ENCODE measurements at regions not wholly inside any gene's neighbourhood (a gene's known extent, or its start where the extent isn't known, plus 50 kb on each side); places are given as distances from the start of the nearest gene placed in this dataset.

- Histone ChIP-seq H4K20me1 (ENCODE audit: control insufficient read depth, insufficient read depth, low read depth, low read length) (no peaks in the 10 kb centered on the region), H3K36me3 (ENCODE audit: control insufficient read depth, low read length) (no peaks in the 10 kb centered on the region), H3K79me2 (ENCODE audit: control insufficient read depth, low read length) (no peaks in the 10 kb centered on the region), H3K4me2 (ENCODE audit: low read length) (no peak overlapping the region), H3F3A (ENCODE audit: control insufficient read depth, insufficient read depth) (no peaks in the 10 kb centered on the region), H3K9me3 (ENCODE audit: control insufficient read depth, insufficient read depth, low read length) (no peaks in the 10 kb centered on the region), H3K27me3 (ENCODE audit: control insufficient read depth, low read length) (no peaks in the 10 kb centered on the region), H3K9me2 (replicated peaks; ENCODE audit: control insufficient read depth, low read length) (no peaks in the 10 kb centered on the region), H3K4me3 (ENCODE audit: low read length) (no peak overlapping the region), H3K27ac (ENCODE audit: low read depth, low read length) (no peak overlapping the region), H3K4me1 (ENCODE audit: control insufficient read depth, low read length) (no peaks in the 10 kb centered on the region)
- TF ChIP-seq, protein P1, sequence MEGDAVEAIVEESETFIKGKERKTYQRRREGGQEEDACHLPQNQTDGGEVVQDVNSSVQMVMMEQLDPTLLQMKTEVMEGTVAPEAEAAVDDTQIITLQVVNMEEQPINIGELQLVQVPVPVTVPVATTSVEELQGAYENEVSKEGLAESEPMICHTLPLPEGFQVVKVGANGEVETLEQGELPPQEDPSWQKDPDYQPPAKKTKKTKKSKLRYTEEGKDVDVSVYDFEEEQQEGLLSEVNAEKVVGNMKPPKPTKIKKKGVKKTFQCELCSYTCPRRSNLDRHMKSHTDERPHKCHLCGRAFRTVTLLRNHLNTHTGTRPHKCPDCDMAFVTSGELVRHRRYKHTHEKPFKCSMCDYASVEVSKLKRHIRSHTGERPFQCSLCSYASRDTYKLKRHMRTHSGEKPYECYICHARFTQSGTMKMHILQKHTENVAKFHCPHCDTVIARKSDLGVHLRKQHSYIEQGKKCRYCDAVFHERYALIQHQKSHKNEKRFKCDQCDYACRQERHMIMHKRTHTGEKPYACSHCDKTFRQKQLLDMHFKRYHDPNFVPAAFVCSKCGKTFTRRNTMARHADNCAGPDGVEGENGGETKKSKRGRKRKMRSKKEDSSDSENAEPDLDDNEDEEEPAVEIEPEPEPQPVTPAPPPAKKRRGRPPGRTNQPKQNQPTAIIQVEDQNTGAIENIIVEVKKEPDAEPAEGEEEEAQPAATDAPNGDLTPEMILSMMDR (IDR thresholded peaks at IDR 0.05; ENCODE audit: low read depth, low read length, poor library complexity, severe bottlenecking): no peak
- no peak for TF ChIP-seq EZH2phosphoT487 (IDR thresholded peaks at IDR 0.05; ENCODE audit: borderline replicate concordance, low read length)
Observed at GRCh38 chr21:36557316-36557715, 77.4 kb upstream of the CLDN14 start.

- Histone ChIP-seq H3K4me2 (ENCODE audit: low read length) (no peak overlapping the region), H3K9me2 (replicated peaks; ENCODE audit: control insufficient read depth, low read length) (no peaks in the 10 kb centered on the region), H3K36me3 (ENCODE audit: control insufficient read depth, low read length) (no peaks in the 10 kb centered on the region), H3K27ac (ENCODE audit: low read depth, low read length) (no peak overlapping the region), H3F3A (ENCODE audit: control insufficient read depth, insufficient read depth) (no peaks in the 10 kb centered on the region), H3K9me3 (ENCODE audit: control insufficient read depth, insufficient read depth, low read length) (no peaks in the 10 kb centered on the region), H3K4me3 (ENCODE audit: low read length) (no peak overlapping the region), H4K20me1 (ENCODE audit: control insufficient read depth, insufficient read depth, low read depth, low read length) (no peaks in the 10 kb centered on the region), H3K27me3 (ENCODE audit: control insufficient read depth, low read length) (no peaks in the 10 kb centered on the region; the same call in 1 of the 2 replicates), H3K79me2 (ENCODE audit: control insufficient read depth, low read length) (no peaks in the 10 kb centered on the region), H3K4me1 (ENCODE audit: control insufficient read depth, low read length) (no peaks in the 10 kb centered on the region)
- TF ChIP-seq, protein P1 (IDR thresholded peaks at IDR 0.05; ENCODE audit: low read depth, low read length, poor library complexity, severe bottlenecking): no peak
- no peak for TF ChIP-seq EZH2phosphoT487 (IDR thresholded peaks at IDR 0.05; ENCODE audit: borderline replicate concordance, low read length)
Observed at GRCh38 chr21:36560933-36561575, 81.1 kb upstream of the CLDN14 start.

DNA sequence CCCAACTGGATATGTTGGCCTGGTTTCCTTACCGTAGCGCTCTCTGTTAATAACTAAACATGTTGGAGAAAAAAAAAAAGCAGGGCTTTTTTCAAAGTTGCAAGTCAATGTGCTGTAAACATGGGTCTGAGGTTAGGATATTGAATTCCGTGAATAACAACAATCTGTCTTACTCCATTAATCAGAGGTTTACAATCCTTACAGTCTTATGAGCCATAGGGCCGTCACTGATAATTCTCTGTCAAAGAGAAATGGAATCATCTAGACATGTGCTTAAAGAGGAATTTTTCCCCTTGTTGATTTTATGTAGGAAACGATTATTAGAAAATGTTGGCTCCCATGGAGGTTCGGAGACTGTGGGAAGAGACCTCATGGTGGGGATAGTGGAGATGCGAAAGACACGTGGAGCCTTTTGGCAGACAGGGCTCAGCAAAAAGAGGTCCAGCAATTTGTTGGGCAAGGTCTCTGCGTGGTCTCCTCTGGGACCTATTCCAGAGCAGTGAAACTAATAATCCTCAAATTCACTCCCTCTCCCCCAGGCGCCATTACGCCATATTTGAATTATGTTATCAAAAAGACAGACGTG, 83.5 kb upstream of the CLDN14 start:
- H3K4me1 ChIP-seq (ENCODE audit: control insufficient read depth, low read length): no peaks in the 10 kb centered on the region
- no peaks in the 10 kb centered on the region; the same call in 1 of the 2 replicates for H3K27me3 ChIP-seq (ENCODE audit: control insufficient read depth, low read length)
- H3K27ac ChIP-seq (ENCODE audit: low read depth, low read length): no peak overlapping the region
- TF ChIP-seq, protein P1 (IDR thresholded peaks at IDR 0.05; ENCODE audit: low read depth, low read length, poor library complexity, severe bottlenecking): no peak
- TF ChIP-seq EZH2phosphoT487 (IDR thresholded peaks at IDR 0.05; ENCODE audit: borderline replicate concordance, low read length): no peak
- no peaks in the 10 kb centered on the region for H3K9me2 ChIP-seq (replicated peaks; ENCODE audit: control insufficient read depth, low read length)
- no peaks in the 10 kb centered on the region for H4K20me1 ChIP-seq (ENCODE audit: control insufficient read depth, insufficient read depth, low read depth, low read length)
- H3K4me3 ChIP-seq (ENCODE audit: low read length): no peak overlapping the region
- no peak overlapping the region for H3K4me2 ChIP-seq (ENCODE audit: low read length)
- no peaks in the 10 kb centered on the region for H3F3A ChIP-seq (ENCODE audit: control insufficient read depth, insufficient read depth)
- no peaks in the 10 kb centered on the region for H3K79me2 ChIP-seq (ENCODE audit: control insufficient read depth, low read length)
- H3K9me3 ChIP-seq (ENCODE audit: control insufficient read depth, insufficient read depth, low read length): no peaks in the 10 kb centered on the region
- H3K36me3 ChIP-seq (ENCODE audit: control insufficient read depth, low read length): no peaks in the 10 kb centered on the region
